Activated CD4-positive, alpha-beta T cell treated with anti-CD3 and anti-CD28 coated beads for 36 hours (primary cell): ENCODE measurements at regions not wholly inside any gene's neighbourhood (a gene's known extent, or its start where the extent isn't known, plus 50 kb on each side); places are given as distances from the start of the nearest gene placed in this dataset.

Experiments used
- ATAC-seq: fragments of 200-7000 bp; cut with Tn5 transposase; one replicate; pipeline ENCODE4 v1.10.0; 2021; ENCODE audit warnings: mild to moderate bottlenecking, moderate library complexity
- CTCF ChIA-PET: fragments of 350-600 bp; sonication (Branson Sonifier 250); formaldehyde crosslinking; loops from one replicate; lab custom pipeline; 2021; ENCODE audit warnings: antibody characterized with exemption; lab: Charles Lee
- POLR2A ChIA-PET: fragments of 350-600 bp; sonication (Branson Sonifier 250); formaldehyde crosslinking; loops from one replicate; lab custom pipeline; 2021; ENCODE audit warnings: antibody characterized with exemption, inconsistent platforms; lab: Charles Lee
- DNase-seq: peaks from one replicate; pipeline ENCODE4 v3.0.0-alpha.2; 2020
- H3K27ac Mint-ChIP-seq: one replicate; pipeline ENCODE4 v1.8.0; 2021; ENCODE audit warnings: mixed read lengths
- H3K27me3 Mint-ChIP-seq: one replicate; pipeline ENCODE4 v1.8.0; 2021; ENCODE audit warnings: mixed read lengths
- H3K36me3 Mint-ChIP-seq: one replicate; pipeline ENCODE4 v1.8.0; 2021; ENCODE audit warnings: low read depth, mixed read lengths
- H3K4me1 Mint-ChIP-seq: one replicate; pipeline ENCODE4 v1.8.0; 2021; ENCODE audit warnings: mixed read lengths
- H3K4me3 Mint-ChIP-seq: one replicate; pipeline ENCODE4 v1.8.0; 2021; ENCODE audit warnings: mild to moderate bottlenecking, moderate library complexity, mixed read lengths
- H3K9me3 Mint-ChIP-seq: one replicate; pipeline ENCODE4 v1.8.0; 2021; ENCODE audit warnings: low read depth, mixed read lengths
- intact Hi-C, 2 experiments: fragments of 100-400 bp; cut with DNase I in 1 of 2; cut with micrococcal nuclease in 1 of 2; formaldehyde crosslinking; loops; one replicate each; pipeline versions ENCODE4 v1.14.2 to v1.15.1; 2022 to 2024; cut with DNase I, micrococcal nuclease

DNA sequence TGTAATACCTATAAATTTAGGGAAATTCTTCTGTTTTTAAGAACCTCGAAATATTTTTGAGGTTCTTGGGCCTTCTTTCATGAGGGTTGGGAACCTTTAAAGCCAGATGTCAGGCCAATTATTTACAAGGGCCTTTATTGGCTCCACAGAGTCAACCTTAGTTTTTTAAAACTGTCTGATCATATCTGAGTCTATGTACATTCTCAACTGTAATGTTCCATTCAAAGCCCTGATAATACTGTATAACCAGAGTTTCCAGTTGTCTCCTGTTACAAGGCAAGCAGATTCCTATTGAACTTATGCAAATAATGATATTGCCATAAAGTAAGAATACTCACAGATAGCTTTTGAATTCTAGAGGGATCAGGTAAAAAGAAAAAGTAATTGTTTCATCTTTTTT, 545.5 kb downstream of the EPM2A start:
- Mint-ChIP-seq H3K4me3 (no peak overlapping the region), H3K9me3 (no peaks in the 10 kb centered on the region), H3K27ac (no peak overlapping the region), H3K36me3 (no peaks in the 10 kb centered on the region), H3K4me1 (no peaks in the 10 kb centered on the region), H3K27me3 (no peaks in the 10 kb centered on the region)
- intact Hi-C loops: no loop called here
- ATAC-seq (no peak), DNase-seq (no peak)
- CTCF ChIA-PET: no interaction called here
- POLR2A ChIA-PET: no interaction called here

DNA sequence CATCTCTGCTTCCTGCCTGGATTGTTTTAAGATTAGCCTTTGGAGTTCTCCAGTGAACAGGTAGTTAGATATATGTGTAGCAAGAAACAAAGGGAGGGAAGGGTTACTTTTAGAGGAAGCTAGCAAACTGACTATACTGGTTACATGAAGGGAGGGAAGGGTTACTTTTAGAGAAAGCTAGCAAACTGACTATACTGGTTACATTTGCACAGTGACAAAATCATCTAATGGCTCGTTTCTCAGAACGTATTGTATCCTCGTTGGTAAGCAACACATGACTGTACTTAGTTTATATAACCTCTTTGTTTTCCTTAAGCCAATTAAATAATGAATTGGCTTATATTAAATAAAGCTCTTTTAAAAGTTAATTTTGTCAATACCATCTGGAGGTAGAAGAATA, 540.9 kb downstream of the EPM2A start:
- no peak overlapping the region for H3K27ac Mint-ChIP-seq
- POLR2A ChIA-PET: no interaction called here
- intact Hi-C loops: no loop called here
- H3K27me3 Mint-ChIP-seq: no peaks in the 10 kb centered on the region
- no peaks in the 10 kb centered on the region for H3K36me3 Mint-ChIP-seq
- DNase-seq: no peak
- H3K9me3 Mint-ChIP-seq: no peaks in the 10 kb centered on the region
- H3K4me1 Mint-ChIP-seq: no peaks in the 10 kb centered on the region
- ATAC-seq: no peak
- CTCF ChIA-PET: interaction anchor here (0.7 kb wide), 1 partner anchor 9 kb away, joined by 3 read pairs; no protein-coding TSS in a partner anchor
- no peak overlapping the region for H3K4me3 Mint-ChIP-seq

DNA sequence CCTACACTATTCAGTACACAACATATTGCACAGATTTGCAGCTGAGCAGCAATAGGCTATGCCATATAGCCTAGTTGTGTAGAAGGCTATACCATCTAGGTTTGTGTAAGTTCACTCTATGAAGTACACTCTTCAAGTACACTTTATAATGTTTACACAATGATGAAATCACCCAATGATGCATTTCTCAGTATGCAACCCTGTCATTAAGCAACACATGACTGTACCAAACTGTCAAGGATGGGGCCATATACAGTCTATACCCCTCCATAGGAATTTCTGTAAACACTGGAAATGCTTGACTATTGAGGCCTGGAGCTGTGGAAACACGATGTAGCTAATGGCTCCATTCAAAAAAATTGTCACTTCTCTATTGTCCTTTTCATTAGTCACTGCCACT, 535.4 kb downstream of the EPM2A start:
- H3K9me3 Mint-ChIP-seq: no peaks in the 10 kb centered on the region
- H3K27me3 Mint-ChIP-seq: peaks cover 6% of the 10 kb centered on the region
- H3K36me3 Mint-ChIP-seq: no peaks in the 10 kb centered on the region
- ChIA-PET POLR2A (no interaction called here), CTCF (no interaction called here)
- H3K27ac Mint-ChIP-seq: no peak overlapping the region
- DNase-seq (no peak), ATAC-seq (no peak)
- H3K4me3 Mint-ChIP-seq: no peak overlapping the region
- no peaks in the 10 kb centered on the region for H3K4me1 Mint-ChIP-seq
- intact Hi-C loops: no loop called here

GRCh38 chr6:145204301-145204700, 531.0 kb downstream of the EPM2A start:
- ChIA-PET CTCF (interaction anchor here (0.5 to 0.6 kb wide), 2 partner anchors 10 to 156 kb away, joined by 3 read pairs; no protein-coding TSS in a partner anchor), POLR2A (no interaction called here)
- Mint-ChIP-seq H3K4me3 (no peak overlapping the region), H3K4me1 (no peaks in the 10 kb centered on the region), H3K27me3 (peaks cover 15% of the 10 kb centered on the region), H3K27ac (no peak overlapping the region), H3K9me3 (no peaks in the 10 kb centered on the region), H3K36me3 (no peaks in the 10 kb centered on the region)
- DNase-seq (no peak), ATAC-seq (no peak)
- intact Hi-C loops: no loop called here

GRCh38 chr6:145206247-145206907, 528.9 kb downstream of the EPM2A start:
- CTCF ChIA-PET: interaction anchor here (0.6 to 0.7 kb wide), 3 partner anchors 11 to 327 kb away, joined by 3 read pairs; no protein-coding TSS in a partner anchor
- H3K9me3 Mint-ChIP-seq: no peaks in the 10 kb centered on the region
- no peaks in the 10 kb centered on the region for H3K4me1 Mint-ChIP-seq
- DNase-seq: no peak
- no peak overlapping the region for H3K27ac Mint-ChIP-seq
- intact Hi-C loops: no loop called here
- ATAC-seq: no peak
- POLR2A ChIA-PET: no interaction called here
- H3K36me3 Mint-ChIP-seq: no peaks in the 10 kb centered on the region
- no peak overlapping the region for H3K4me3 Mint-ChIP-seq
- peaks cover 15% of the 10 kb centered on the region for H3K27me3 Mint-ChIP-seq

- ATAC-seq: no peak
- Mint-ChIP-seq H3K4me3 (no peak overlapping the region), H3K27ac (no peak overlapping the region), H3K9me3 (no peaks in the 10 kb centered on the region), H3K4me1 (peaks cover 1% of the 10 kb centered on the region), H3K27me3 (peaks cover 11% of the 10 kb centered on the region), H3K36me3 (no peaks in the 10 kb centered on the region)
- POLR2A ChIA-PET: no interaction called here
- intact Hi-C loops: no loop called here
- DNase-seq: no peak
- CTCF ChIA-PET: no interaction called here
Measured at GRCh38 chr6:145208474-145208873, 526.8 kb downstream of the EPM2A start.

- ChIA-PET CTCF (interaction anchor here (0.6 kb wide), 1 partner anchor 550 kb away, joined by 3 read pairs; no protein-coding TSS in a partner anchor), POLR2A (interaction anchor here (0.7 kb wide), 1 partner anchor 24 kb away, joined by 3 read pairs; no protein-coding TSS in a partner anchor)
- H3K36me3 Mint-ChIP-seq: no peaks in the 10 kb centered on the region
- H3K4me3 Mint-ChIP-seq: no peak overlapping the region
- H3K27me3 Mint-ChIP-seq: peaks cover 9% of the 10 kb centered on the region
- no peaks in the 10 kb centered on the region for H3K9me3 Mint-ChIP-seq
- peaks cover 7% of the 10 kb centered on the region for H3K4me1 Mint-ChIP-seq
- H3K27ac Mint-ChIP-seq: no peak overlapping the region
- intact Hi-C loops: no loop called here
- DNase-seq: no peak
- no peak for ATAC-seq
Measured at GRCh38 chr6:145209272-145209671, 526.0 kb downstream of the EPM2A start.

- no peak overlapping the region for H3K4me3 Mint-ChIP-seq
- H3K9me3 Mint-ChIP-seq: no peaks in the 10 kb centered on the region
- no peaks in the 10 kb centered on the region for H3K27me3 Mint-ChIP-seq
- no peak overlapping the region for H3K27ac Mint-ChIP-seq
- DNase-seq (no peak), ATAC-seq (no peak)
- no peaks in the 10 kb centered on the region for H3K36me3 Mint-ChIP-seq
- CTCF ChIA-PET: interaction anchor here (0.5 to 1.3 kb wide), 3 partner anchors 15 to 628 kb away, joined by 3 read pairs; no protein-coding TSS in a partner anchor
- intact Hi-C loops: loop anchor here (5.0 to 10.0 kb wide), 3 partner anchors 268 to 1106 kb away; no protein-coding TSS in a partner anchor
- POLR2A ChIA-PET: no interaction called here
- peaks cover 7% of the 10 kb centered on the region for H3K4me1 Mint-ChIP-seq
Measured at GRCh38 chr6:145212813-145213212, 522.5 kb downstream of the EPM2A start.

DNA sequence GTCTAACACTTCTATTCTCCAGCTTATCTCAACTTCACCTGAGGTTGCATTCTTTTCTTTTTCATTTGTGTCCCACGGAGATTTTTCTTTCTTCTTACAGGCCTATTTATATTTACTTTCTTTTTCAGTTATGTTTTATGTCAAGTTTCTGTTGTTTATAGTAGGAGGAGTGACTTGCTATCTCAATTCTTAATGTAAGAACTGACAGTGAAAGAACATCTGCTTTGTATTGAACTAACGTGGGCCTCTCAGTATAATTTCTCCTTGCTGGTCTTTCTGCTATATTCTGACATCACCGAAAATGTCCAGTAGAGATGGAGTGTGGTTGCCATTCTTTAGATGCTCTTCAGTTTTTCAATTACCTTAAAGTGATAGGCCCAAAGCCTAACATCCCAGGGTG, 521.7 kb downstream of the EPM2A start:
- Mint-ChIP-seq H3K27ac (no peak overlapping the region), H3K4me3 (no peak overlapping the region), H3K27me3 (no peaks in the 10 kb centered on the region), H3K4me1 (peaks cover 7% of the 10 kb centered on the region), H3K9me3 (no peaks in the 10 kb centered on the region), H3K36me3 (no peaks in the 10 kb centered on the region)
- ChIA-PET CTCF (interaction anchor here (1.3 kb wide), 1 partner anchor 629 kb away, joined by 3 read pairs; no protein-coding TSS in a partner anchor), POLR2A (no interaction called here)
- no peak for ATAC-seq
- DNase-seq: no peak
- intact Hi-C loops: loop anchor here (1.0 to 10.0 kb wide), 6 partner anchors 269 to 1106 kb away; no protein-coding TSS in a partner anchor

GRCh38 chr6:145214570-145214969, 520.8 kb downstream of the EPM2A start:
- DNase-seq: peak; percentile 5
- no peaks in the 10 kb centered on the region for H3K36me3 Mint-ChIP-seq
- H3K9me3 Mint-ChIP-seq: no peaks in the 10 kb centered on the region
- ATAC-seq: no peak
- H3K27ac Mint-ChIP-seq: no peak overlapping the region
- peaks cover 2% of the 10 kb centered on the region for H3K27me3 Mint-ChIP-seq
- intact Hi-C loops: loop anchor here (1.0 to 10.0 kb wide), 6 partner anchors 270 to 1107 kb away; no protein-coding TSS in a partner anchor
- CTCF ChIA-PET: no interaction called here
- H3K4me1 Mint-ChIP-seq: peaks cover 7% of the 10 kb centered on the region
- no peak overlapping the region for H3K4me3 Mint-ChIP-seq
- POLR2A ChIA-PET: no interaction called here

GRCh38 chr6:145224450-145224849, 510.9 kb downstream of the EPM2A start:
- Mint-ChIP-seq H3K36me3 (no peaks in the 10 kb centered on the region), H3K27me3 (peaks cover 3% of the 10 kb centered on the region), H3K27ac (no peak overlapping the region), H3K4me3 (no peak overlapping the region), H3K9me3 (no peaks in the 10 kb centered on the region), H3K4me1 (no peaks in the 10 kb centered on the region)
- intact Hi-C loops: no loop called here
- POLR2A ChIA-PET: no interaction called here
- no peak for ATAC-seq
- DNase-seq: no peak
- CTCF ChIA-PET: no interaction called here

- H3K27ac Mint-ChIP-seq: no peak overlapping the region
- H3K4me1 Mint-ChIP-seq: no peaks in the 10 kb centered on the region
- POLR2A ChIA-PET: no interaction called here
- no peak for DNase-seq
- peaks cover 5% of the 10 kb centered on the region for H3K27me3 Mint-ChIP-seq
- intact Hi-C loops: no loop called here
- ATAC-seq: no peak
- no peaks in the 10 kb centered on the region for H3K36me3 Mint-ChIP-seq
- CTCF ChIA-PET: no interaction called here
- H3K9me3 Mint-ChIP-seq: no peaks in the 10 kb centered on the region
- no peak overlapping the region for H3K4me3 Mint-ChIP-seq
Measured at GRCh38 chr6:145225500-145225899, 509.8 kb downstream of the EPM2A start.
